Liver (tissue), 8 donors: ENCODE measurements at regions not wholly inside any gene's neighbourhood (a gene's known extent, or its start where the extent isn't known, plus 50 kb on each side); places are given as distances from the start of the nearest gene placed in this dataset.

Source experiments
- DNase-seq: peaks from one replicate; pipeline ENCODE4 v3.0.0-alpha.2; 2017; ENCODE audit warnings: low spot score
- H3K27ac ChIP-seq, 2 donors: one replicate each; pipeline ENCODE4 v1.7.0; 2013; ENCODE audit warnings: inconsistent platforms in 2 of 2, low read length in 2 of 2, control low read depth in 1 of 2, low read depth in 1 of 2, mild to moderate bottlenecking in 1 of 2
- H3K27me3 ChIP-seq, 4 donors: one replicate each; pipeline versions ENCODE4 v1.6.1 to v1.7.0; 2013; ENCODE audit warnings: low read length in 3 of 4, inconsistent platforms in 1 of 4, mild to moderate bottlenecking in 1 of 4, moderate library complexity in 1 of 4; ENCODE audit not compliant: control insufficient read depth in 4 of 4, insufficient read depth in 4 of 4
- H3K36me3 ChIP-seq, 4 donors: one replicate each; pipeline versions ENCODE4 v1.6.1 to v1.7.0; 2013; ENCODE audit warnings: low read length in 3 of 4, mild to moderate bottlenecking in 3 of 4, low read depth in 1 of 4, moderate library complexity in 1 of 4; ENCODE audit not compliant: control insufficient read depth in 4 of 4, insufficient read depth in 3 of 4
- H3K4me1 ChIP-seq, 4 donors: one replicate each; pipeline versions ENCODE4 v1.6.1 to v1.7.0; 2013; ENCODE audit warnings: low read length in 3 of 4, mild to moderate bottlenecking in 3 of 4, moderate library complexity in 1 of 4; ENCODE audit not compliant: control insufficient read depth in 4 of 4, insufficient read depth in 4 of 4
- H3K4me3 ChIP-seq, 3 donors: one replicate each; pipeline versions ENCODE4 v1.6.1 to v1.7.0; 2013; ENCODE audit warnings: low read length in 3 of 3, control low read depth in 1 of 3, low read depth in 1 of 3, mild to moderate bottlenecking in 1 of 3
- H3K9ac ChIP-seq, 2 donors: one replicate each; pipeline ENCODE4 v1.7.0; 2013; ENCODE audit warnings: low read length in 2 of 2, mild to moderate bottlenecking in 2 of 2, moderate library complexity in 2 of 2, control low read depth in 1 of 2, low read depth in 1 of 2
- H3K9me3 ChIP-seq, 4 donors: one replicate each; pipeline versions ENCODE4 v1.6.1 to v1.7.0; 2013; ENCODE audit warnings: low read length in 3 of 4; ENCODE audit not compliant: control insufficient read depth in 4 of 4
- CTCF ChIP-seq: fragments of 150-350 bp; IDR thresholded peaks from 2 replicates; pipeline ENCODE4 v1.5.1; 2017; ENCODE audit warnings: improper control_type of control experiment, low read depth, low read length; ENCODE audit not compliant: missing input control
- FOXA1 ChIP-seq: IDR thresholded peaks from 2 replicates; pipeline ENCODE4 v1.6.1; 2016; ENCODE audit warnings: antibody characterized with exemption
- FOXA2 ChIP-seq: IDR thresholded peaks from 2 replicates; pipeline ENCODE4 v1.6.1; 2016; ENCODE audit warnings: antibody characterized with exemption
- GABPA ChIP-seq, 2 donors: IDR thresholded peaks in 1 of 2; conservative IDR thresholded peaks in 1 of 2; 2 replicates each; pipeline ENCODE4 v1.6.1; 2016; ENCODE audit warnings: antibody characterized with exemption in 2 of 2, mild to moderate bottlenecking in 1 of 2, moderate library complexity in 1 of 2
- HNF4A ChIP-seq, 2 donors: conservative IDR thresholded peaks; 2 replicates each; pipeline ENCODE4 v1.6.1; 2016; ENCODE audit warnings: antibody characterized with exemption in 2 of 2, mild to moderate bottlenecking in 2 of 2
- HNF4G ChIP-seq: IDR thresholded peaks from 2 replicates; pipeline ENCODE4 v1.6.1; 2016; ENCODE audit warnings: antibody characterized with exemption
- JUND ChIP-seq, 2 donors: IDR thresholded peaks; 2 replicates each; pipeline ENCODE4 v1.6.1; 2016; ENCODE audit warnings: antibody characterized with exemption in 2 of 2
- NR2F2 ChIP-seq: IDR thresholded peaks from 2 replicates; pipeline ENCODE4 v1.6.1; 2016; ENCODE audit warnings: antibody characterized with exemption
- YY1 ChIP-seq: IDR thresholded peaks from 2 replicates; pipeline ENCODE4 v1.6.1; 2016; ENCODE audit warnings: antibody characterized with exemption, mild to moderate bottlenecking
- WGBS: extraction: QIAGEN DNeasy Blood & Tissue Kit; methylation state at CpG from one replicate; pipeline ENCODE4 v1.1.7; 2013; 5-methylcytosine and 5-hydroxymethylcytosine counted together
- TF ChIP-seq, protein P1 (sequence below): IDR thresholded peaks from 2 replicates; pipeline ENCODE4 v1.6.1; 2016; ENCODE audit warnings: antibody characterized with exemption, mild to moderate bottlenecking
- TF ChIP-seq, protein P2 (sequence below): IDR thresholded peaks from 2 replicates; pipeline ENCODE4 v1.6.1; 2016; ENCODE audit warnings: antibody characterized with exemption
- TF ChIP-seq, protein P3 (sequence below): IDR thresholded peaks from 2 replicates; pipeline ENCODE4 v1.6.1; 2016; ENCODE audit warnings: antibody characterized with exemption
- donor health status: healthy.
- donor health status: healthy.
- donor health status: healthy.
- donor health status: healthy.
- donor health status: healthy.

DNA sequence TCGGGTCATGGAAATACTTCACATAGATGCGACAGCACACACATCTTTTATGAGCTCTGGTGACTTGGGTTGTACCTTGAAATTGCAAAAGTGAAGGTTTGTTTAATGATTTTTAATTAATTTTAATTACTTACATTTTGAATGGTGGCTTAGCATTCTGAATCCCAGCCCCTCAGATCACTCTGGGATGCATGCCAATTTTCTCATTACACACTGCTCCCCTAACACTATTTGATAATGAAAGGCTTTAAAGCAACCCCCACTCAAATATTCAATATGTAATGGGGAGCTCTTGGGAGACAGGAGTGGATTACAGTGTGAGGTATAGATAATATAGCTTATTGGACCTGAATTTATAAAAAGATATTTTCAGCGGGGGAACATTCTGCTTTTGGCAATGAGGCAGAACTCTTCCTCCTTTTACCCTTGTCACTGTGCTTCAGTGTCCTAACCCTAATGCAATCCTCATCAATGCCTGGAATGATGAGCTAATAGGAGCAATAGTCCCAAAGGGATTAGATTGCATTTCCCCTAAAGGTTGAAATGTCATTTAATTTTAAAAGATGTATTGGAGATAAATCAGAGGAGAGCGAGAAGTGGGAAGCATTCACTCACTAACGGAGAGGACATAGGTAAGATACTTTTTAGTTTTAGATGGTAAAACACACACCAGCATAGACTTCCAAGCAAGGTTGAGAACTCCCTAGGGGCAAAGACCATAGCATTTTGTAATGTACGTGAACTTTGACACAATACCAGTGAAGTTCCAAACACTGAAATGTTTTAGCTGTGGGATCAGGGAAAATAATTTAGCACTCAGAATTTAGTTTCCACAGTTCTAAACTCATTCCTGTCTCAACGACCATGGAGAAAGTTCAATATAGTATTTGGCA is 384.1 kb upstream of the PLXNA2 start (continued):
- TF ChIP-seq, protein P1, sequence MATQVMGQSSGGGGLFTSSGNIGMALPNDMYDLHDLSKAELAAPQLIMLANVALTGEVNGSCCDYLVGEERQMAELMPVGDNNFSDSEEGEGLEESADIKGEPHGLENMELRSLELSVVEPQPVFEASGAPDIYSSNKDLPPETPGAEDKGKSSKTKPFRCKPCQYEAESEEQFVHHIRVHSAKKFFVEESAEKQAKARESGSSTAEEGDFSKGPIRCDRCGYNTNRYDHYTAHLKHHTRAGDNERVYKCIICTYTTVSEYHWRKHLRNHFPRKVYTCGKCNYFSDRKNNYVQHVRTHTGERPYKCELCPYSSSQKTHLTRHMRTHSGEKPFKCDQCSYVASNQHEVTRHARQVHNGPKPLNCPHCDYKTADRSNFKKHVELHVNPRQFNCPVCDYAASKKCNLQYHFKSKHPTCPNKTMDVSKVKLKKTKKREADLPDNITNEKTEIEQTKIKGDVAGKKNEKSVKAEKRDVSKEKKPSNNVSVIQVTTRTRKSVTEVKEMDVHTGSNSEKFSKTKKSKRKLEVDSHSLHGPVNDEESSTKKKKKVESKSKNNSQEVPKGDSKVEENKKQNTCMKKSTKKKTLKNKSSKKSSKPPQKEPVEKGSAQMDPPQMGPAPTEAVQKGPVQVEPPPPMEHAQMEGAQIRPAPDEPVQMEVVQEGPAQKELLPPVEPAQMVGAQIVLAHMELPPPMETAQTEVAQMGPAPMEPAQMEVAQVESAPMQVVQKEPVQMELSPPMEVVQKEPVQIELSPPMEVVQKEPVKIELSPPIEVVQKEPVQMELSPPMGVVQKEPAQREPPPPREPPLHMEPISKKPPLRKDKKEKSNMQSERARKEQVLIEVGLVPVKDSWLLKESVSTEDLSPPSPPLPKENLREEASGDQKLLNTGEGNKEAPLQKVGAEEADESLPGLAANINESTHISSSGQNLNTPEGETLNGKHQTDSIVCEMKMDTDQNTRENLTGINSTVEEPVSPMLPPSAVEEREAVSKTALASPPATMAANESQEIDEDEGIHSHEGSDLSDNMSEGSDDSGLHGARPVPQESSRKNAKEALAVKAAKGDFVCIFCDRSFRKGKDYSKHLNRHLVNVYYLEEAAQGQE = peak; percentile 73
- TF ChIP-seq HNF4G = peak; percentile 77
- TF ChIP-seq, protein P2, sequence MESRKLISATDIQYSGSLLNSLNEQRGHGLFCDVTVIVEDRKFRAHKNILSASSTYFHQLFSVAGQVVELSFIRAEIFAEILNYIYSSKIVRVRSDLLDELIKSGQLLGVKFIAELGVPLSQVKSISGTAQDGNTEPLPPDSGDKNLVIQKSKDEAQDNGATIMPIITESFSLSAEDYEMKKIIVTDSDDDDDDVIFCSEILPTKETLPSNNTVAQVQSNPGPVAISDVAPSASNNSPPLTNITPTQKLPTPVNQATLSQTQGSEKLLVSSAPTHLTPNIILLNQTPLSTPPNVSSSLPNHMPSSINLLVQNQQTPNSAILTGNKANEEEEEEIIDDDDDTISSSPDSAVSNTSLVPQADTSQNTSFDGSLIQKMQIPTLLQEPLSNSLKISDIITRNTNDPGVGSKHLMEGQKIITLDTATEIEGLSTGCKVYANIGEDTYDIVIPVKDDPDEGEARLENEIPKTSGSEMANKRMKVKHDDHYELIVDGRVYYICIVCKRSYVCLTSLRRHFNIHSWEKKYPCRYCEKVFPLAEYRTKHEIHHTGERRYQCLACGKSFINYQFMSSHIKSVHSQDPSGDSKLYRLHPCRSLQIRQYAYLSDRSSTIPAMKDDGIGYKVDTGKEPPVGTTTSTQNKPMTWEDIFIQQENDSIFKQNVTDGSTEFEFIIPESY = peak; percentile 66
- peak; percentile 77 to 84 for TF ChIP-seq JUND (IDR thresholded peaks at IDR 0.05)
- TF ChIP-seq, protein P3, sequence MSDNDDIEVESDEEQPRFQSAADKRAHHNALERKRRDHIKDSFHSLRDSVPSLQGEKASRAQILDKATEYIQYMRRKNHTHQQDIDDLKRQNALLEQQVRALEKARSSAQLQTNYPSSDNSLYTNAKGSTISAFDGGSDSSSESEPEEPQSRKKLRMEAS = peak; percentile 51

DNA sequence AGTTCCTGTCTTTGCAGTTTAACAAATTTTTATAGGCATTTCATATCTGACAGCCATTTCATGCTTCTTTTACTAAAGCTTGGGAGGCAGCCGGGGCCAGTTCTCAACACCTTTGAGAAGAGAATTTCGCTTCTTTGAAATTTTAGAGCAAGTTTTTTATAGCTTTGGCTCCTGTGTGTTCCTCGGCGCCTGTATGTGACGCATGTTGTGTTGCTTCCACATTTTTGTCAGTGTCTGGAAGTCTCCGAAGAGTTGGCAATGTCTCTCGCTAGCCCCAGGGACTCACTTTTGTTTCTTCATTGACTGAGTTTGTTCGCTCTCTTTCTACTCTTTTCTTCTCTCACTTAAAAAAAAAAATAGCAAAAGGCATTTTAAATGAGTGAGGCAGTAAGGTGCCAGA is 386.9 kb upstream of the PLXNA2 start:
- 94% methylated on average over 8 of the region's 8 CpGs for WGBS
- Histone ChIP-seq H3K9me3 (no peaks in the 10 kb centered on the region), H3K27me3 (no peaks in the 10 kb centered on the region), H3K4me1 (peaks cover 1 to 8% (median 6%) of the 10 kb centered on the region in 4 donors), H3K36me3 (no peaks in the 10 kb centered on the region), H3K9ac (no peak overlapping the region), H3K27ac (no peak overlapping the region), H3K4me3 (no peak overlapping the region)
- TF ChIP-seq FOXA2 = no peak
- no peak for TF ChIP-seq HNF4A (conservative IDR thresholded peaks at IDR 0.05)
- TF ChIP-seq, protein P2 = no peak
- TF ChIP-seq GABPA (IDR thresholded peaks at IDR 0.05 in 1 of 2, conservative IDR thresholded peaks at IDR 0.05 in 1 of 2) = no peak
- no peak for TF ChIP-seq CTCF
- TF ChIP-seq FOXA1 = no peak
- no peak for TF ChIP-seq JUND (IDR thresholded peaks at IDR 0.05)
- TF ChIP-seq HNF4G = no peak
- TF ChIP-seq NR2F2 = no peak
- TF ChIP-seq YY1 = no peak
- no peak for DNase-seq
